Lower lobe of right lung (tissue), 2 donors: ENCODE measurements at regions not wholly inside any gene's neighbourhood (a gene's known extent, or its start where the extent isn't known, plus 50 kb on each side); places are given as distances from the start of the nearest gene placed in this dataset.
"Not testable (repeated sequence)": the region's sequence is repeated elsewhere in the genome, so short reads cannot be mapped to it uniquely, and the experiment has no call there.

Source experiments
- ATAC-seq, 2 donors: fragments of 200-7000 bp; cut with Tn5 transposase; one replicate each; pipeline ENCODE4 v1.9.1; 2020 to 2022; ENCODE audit warnings: mild to moderate bottlenecking in 2 of 2, moderate library complexity in 2 of 2
- DNase-seq: peaks from one replicate; pipeline ENCODE4 v3.0.0-alpha.2; 2020
- H3K27ac ChIP-seq: fragments of 200-600 bp; one replicate; pipeline ENCODE4 v1.8.0; 2022
- H3K27me3 ChIP-seq: fragments of 200-600 bp; one replicate; pipeline ENCODE4 v1.8.0; 2022; ENCODE audit warnings: low read depth
- H3K36me3 ChIP-seq: fragments of 200-600 bp; one replicate; pipeline ENCODE4 v1.8.0; 2022; ENCODE audit warnings: mild to moderate bottlenecking
- H3K4me1 ChIP-seq: fragments of 200-600 bp; one replicate; pipeline ENCODE4 v1.8.0; 2022
- H3K4me3 ChIP-seq: fragments of 200-600 bp; one replicate; pipeline ENCODE4 v1.8.0; 2022; ENCODE audit warnings: mild to moderate bottlenecking
- H3K9me3 ChIP-seq: fragments of 200-600 bp; one replicate; pipeline ENCODE4 v1.8.0; 2022
- CTCF ChIP-seq: fragments of 200-600 bp; IDR thresholded peaks from one replicate; pipeline ENCODE4 v1.8.0; 2022; ENCODE audit warnings: antibody characterized with exemption, mild to moderate bottlenecking
- intact Hi-C: fragments of 100-400 bp; cut with DNase I; formaldehyde crosslinking; loops from one replicate; pipeline ENCODE4 v1.11.0; 2022
- donor health status: DM: no; HTN: yes; CAD: no; lungs with severe emphysema.

GRCh38 chr2:22449696-22450095 is 935.3 kb upstream of the KLHL29 start:
- ATAC-seq (no peak), DNase-seq (no peak)
- Histone ChIP-seq H3K4me3 (no peak overlapping the region), H3K27ac (no peak overlapping the region), H3K4me1 (no peaks in the 10 kb centered on the region), H3K9me3 (no peaks in the 10 kb centered on the region), H3K36me3 (no peaks in the 10 kb centered on the region), H3K27me3 (no peaks in the 10 kb centered on the region)
- no peak for TF ChIP-seq CTCF
- intact Hi-C loops = no loop called here

- Histone ChIP-seq H3K27me3 (no peaks in the 10 kb centered on the region), H3K36me3 (no peaks in the 10 kb centered on the region), H3K4me3 (no peak overlapping the region), H3K4me1 (no peaks in the 10 kb centered on the region), H3K27ac (no peak overlapping the region), H3K9me3 (no peaks in the 10 kb centered on the region)
- no peak for ATAC-seq
- TF ChIP-seq CTCF = no peak
- intact Hi-C loops = no loop called here
- DNase-seq = no peak
Observed at GRCh38 chr2:22450831-22451230, 934.1 kb upstream of the KLHL29 start.

- Histone ChIP-seq H3K27ac (no peak overlapping the region), H3K27me3 (no peaks in the 10 kb centered on the region), H3K9me3 (no peaks in the 10 kb centered on the region), H3K36me3 (no peaks in the 10 kb centered on the region), H3K4me3 (no peak overlapping the region), H3K4me1 (no peaks in the 10 kb centered on the region)
- ATAC-seq (no peak), DNase-seq (no peak)
- TF ChIP-seq CTCF = no peak
- intact Hi-C loops = no loop called here
Observed at GRCh38 chr2:22454826-22455485, 930.0 kb upstream of the KLHL29 start.

- Histone ChIP-seq H3K4me1 (no peaks in the 10 kb centered on the region), H3K9me3 (no peaks in the 10 kb centered on the region), H3K4me3 (no peak overlapping the region), H3K27ac (no peak overlapping the region), H3K36me3 (no peaks in the 10 kb centered on the region), H3K27me3 (no peaks in the 10 kb centered on the region)
- intact Hi-C loops = no loop called here
- no peak for DNase-seq
- no peak for ATAC-seq
- TF ChIP-seq CTCF = no peak
Observed at GRCh38 chr2:22458440-22458839, 926.5 kb upstream of the KLHL29 start.

- H3K27ac ChIP-seq, H3K27me3 ChIP-seq, H3K9me3 ChIP-seq, DNase-seq, ATAC-seq, H3K4me3 ChIP-seq, intact Hi-C loops, H3K36me3 ChIP-seq, H3K4me1 ChIP-seq: not testable (repeated sequence)
Observed at GRCh38 chr2:22475103-22475502, 909.9 kb upstream of the KLHL29 start.

GRCh38 chr2:22478329-22478728 is 906.6 kb upstream of the KLHL29 start:
- Histone ChIP-seq H3K36me3 (no peaks in the 10 kb centered on the region), H3K27me3 (no peaks in the 10 kb centered on the region), H3K9me3 (no peaks in the 10 kb centered on the region), H3K27ac (no peak overlapping the region), H3K4me3 (no peak overlapping the region), H3K4me1 (no peaks in the 10 kb centered on the region)
- intact Hi-C loops = no loop called here
- ATAC-seq = no peak
- TF ChIP-seq CTCF = no peak
- DNase-seq = no peak
